COR-L47 (cell line): ENCODE measurements at regions not wholly inside any gene's neighbourhood (a gene's known extent, or its start where the extent isn't known, plus 50 kb on each side); places are given as distances from the start of the nearest gene placed in this dataset.
A peak's percentile ranks its signal among the peaks of the same experiment; 100 is the strongest.

Source experiments
- DNase-seq: peaks from one replicate; lab custom pipeline; 2025; lab: John Stamatoyannopoulos, UW

DNA sequence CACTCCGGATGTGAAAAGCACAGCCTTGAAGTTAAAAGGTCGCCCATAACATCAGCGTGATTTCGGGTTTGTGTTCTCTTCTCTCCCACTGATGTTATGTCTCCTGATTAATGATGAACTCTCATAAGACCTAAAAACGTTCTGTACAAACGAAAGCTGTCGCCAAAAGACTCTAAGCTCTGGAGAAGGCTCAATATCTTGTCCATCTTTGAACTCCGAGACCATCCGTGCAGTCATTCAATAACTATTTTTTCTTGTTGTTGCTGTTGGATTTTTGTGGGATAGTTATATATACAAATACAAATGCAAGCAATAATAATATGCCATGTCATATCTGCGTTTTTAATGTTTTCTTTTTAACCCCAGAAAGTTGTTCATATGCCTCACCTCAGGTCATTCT lies 291.8 kb upstream of the MARCKS start:
- DNase-seq = no peak

DNA sequence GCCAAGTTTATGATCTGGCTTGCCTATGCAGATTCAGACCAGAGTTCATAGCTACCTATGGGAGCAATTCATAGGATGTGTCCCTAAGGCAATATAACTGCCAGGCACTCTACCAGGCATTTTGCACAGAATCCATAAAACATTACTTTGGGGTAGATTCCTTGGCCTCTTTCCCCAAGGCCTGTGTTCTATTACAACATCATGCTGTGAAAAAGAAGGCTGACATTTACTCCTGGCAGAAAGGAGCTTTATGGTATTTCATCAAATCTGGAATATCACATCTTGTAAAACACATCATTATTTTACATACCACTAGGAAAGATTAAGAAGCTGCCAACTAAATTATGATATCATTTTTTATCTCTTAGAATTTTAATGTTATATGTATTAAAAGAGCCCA lies 287.0 kb upstream of the MARCKS start:
- no peak for DNase-seq

- DNase-seq = no peak
Observed at GRCh38 chr6:113570641-113571040, 286.5 kb upstream of the MARCKS start.

- DNase-seq = no peak
Observed at GRCh38 chr6:113574147-113574546, 283.0 kb upstream of the MARCKS start.

GRCh38 chr6:113576310-113576709 lies 280.8 kb upstream of the MARCKS start:
- no peak for DNase-seq

DNA sequence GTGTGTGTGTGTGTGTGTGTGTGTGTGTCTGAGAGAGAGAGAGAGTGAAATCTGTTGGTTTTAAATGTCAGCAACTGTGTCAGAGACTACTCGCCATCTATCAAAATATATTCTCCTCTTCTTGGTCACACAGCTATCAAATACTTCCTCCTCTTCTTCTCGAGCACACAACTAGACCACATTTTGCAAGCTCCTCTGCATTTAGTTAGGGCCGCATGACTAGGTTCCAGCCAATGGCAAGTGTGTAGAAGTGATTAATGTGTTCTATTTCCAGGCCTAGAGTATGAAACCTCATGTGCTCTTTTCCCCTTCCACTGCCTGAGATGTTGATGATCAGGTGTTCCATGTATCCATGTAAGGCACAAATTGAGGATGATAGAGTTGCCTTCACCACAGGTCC lies 278.5 kb upstream of the MARCKS start:
- DNase-seq = no peak

- no peak for DNase-seq
Observed at GRCh38 chr6:113584767-113585166, 272.4 kb upstream of the MARCKS start.

DNA sequence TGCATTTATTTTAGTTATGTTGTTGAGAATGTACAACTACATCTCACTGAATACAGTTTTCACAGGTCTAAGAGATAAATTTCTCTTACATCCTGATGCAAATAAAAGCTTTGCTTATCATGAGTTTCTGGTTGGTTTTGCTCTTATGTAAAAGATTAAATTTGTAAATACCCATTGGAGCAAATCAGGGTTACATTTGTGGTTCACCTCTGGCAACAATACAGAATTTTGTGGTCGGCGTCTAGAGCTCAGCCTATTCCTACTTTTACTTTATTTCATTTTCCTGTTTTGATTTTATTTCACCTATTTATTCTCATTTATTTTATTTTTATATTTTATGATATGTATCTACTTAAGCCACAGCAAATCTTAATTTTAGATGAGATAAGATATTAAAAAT lies 271.9 kb upstream of the MARCKS start:
- DNase-seq = no peak

DNA sequence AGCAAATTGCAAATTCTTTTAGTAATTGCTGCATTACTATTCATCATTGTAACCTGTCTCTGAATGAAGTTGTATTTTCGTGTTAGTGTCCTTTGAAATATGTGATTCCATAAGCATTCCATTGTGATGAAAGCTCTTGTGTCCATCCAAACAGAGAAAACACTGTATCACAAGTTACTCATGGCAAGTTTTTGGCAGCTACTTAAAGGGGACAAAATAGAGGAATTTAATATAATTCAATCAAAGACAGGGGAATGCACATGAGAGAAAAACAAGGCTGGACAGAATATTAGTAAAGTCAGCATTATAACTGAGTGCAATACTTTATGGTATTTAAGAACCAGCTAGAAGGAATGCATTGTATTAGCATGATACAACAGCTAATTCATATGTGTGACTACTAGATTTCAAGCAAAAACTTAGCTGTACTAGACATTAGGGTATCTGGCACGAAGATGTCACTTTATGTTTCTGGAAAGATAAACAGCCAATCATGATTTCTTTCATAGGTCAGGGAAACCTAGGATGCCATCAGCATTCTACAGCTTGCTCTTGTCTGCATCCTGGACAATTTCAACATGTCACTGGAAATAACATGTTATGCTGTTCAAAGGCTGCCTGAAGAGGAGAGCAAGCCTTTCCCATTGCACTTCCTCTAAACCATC lies 270.6 kb upstream of the MARCKS start:
- DNase-seq = no peak

DNA sequence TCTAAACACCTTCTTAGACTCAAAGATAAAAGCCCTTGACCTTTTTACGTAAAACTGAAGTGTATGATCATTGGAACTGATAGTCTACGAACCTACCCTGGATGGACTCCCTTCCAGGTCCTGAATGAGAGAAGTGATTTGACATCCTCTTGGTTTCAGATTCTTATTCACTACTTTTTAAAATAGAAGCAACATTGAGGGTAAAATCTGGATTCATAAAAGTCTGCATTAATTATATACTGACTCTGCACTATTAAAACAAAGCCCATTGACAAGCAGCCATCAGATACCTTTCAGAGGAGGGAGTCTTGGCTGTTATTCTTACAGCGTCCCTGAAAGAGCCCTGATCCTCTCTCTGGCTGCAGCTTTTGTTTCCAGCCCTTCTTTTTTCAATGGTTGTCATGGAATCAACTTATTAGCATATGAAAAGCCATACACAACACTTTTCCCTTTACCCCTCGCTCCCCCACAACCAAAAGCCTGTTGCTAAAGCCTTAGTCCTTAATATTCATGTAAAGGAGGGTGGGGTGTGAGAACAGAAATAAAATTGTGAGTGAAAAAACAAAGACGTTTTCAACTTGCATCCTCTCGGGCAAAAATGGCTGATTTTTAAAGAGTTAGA lies 270.0 kb upstream of the MARCKS start:
- DNase-seq = peak; percentile 6

- DNase-seq = no peak
Observed at GRCh38 chr6:113588646-113589045, 268.5 kb upstream of the MARCKS start.

GRCh38 chr6:113591896-113592827 lies 265.0 kb upstream of the MARCKS start:
- DNase-seq = peak; percentile 22

DNA sequence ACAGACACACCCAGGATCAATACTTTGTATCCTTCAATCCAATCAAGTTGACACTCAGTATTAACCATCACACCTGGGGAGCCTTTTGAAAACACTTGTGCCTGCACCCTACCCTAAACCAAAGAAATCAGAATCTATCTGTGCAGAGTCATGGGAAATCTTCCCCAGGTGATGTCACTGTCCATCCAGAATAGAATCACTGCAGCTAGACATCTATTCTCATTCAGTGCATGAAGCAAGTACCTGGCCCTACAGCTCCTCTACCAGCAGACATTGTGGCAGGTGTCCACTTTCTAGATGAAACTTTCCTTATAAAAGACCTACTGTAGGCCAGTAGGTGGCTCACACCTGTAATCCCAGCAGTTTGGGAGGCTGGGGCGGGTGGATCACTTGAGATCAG lies 262.4 kb upstream of the MARCKS start:
- DNase-seq = no peak

- DNase-seq = no peak
Observed at GRCh38 chr6:113595911-113596376, 261.2 kb upstream of the MARCKS start.

DNA sequence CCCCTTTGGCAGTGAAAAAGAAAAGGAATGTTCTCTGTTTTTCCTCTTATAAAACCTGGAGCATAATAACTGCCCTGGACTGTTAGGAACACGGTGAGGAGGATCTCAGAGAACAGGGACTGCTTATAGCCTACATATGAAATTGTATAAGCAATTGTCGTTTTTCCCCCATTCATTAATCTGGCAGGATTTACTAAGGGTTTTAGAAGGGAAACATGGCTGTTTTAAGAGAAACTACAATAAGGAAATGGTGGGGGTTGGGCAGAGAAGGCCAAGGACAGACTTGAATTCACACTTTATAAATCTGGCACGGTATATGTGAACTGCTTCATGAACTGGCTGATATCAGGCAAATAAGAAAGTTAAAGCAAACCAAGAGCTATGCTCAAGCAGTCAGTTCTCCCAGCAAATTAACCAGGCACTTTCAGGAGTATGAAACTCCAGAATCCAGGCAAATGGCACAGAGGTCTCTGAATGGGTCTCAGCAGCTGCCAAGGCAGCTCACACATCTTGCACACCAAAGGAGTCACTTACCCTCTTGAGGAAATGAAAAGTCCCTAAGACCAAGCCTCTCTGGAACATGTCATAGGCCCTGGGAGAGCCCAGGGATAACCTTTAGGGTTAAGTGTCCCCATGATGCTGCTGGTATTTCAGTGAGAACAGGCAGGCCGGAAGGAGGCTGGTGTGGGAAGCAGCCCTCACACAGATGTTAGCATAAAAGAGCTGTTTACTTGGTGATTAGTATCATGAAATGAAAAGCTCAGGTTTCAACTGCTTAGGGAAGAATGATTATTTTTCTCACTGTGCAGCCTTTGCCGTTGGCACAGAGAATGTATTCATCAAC lies 260.5 kb upstream of the MARCKS start:
- peak; percentile 26 for DNase-seq

GRCh38 chr6:113597231-113597583 lies 259.9 kb upstream of the MARCKS start:
- DNase-seq = no peak

- DNase-seq = no peak
Observed at GRCh38 chr6:113598786-113599185, 258.4 kb upstream of the MARCKS start.

GRCh38 chr6:113599444-113599843 lies 257.7 kb upstream of the MARCKS start:
- no peak for DNase-seq

GRCh38 chr6:113600551-113601339 lies 256.4 kb upstream of the MARCKS start:
- DNase-seq = no peak

DNA sequence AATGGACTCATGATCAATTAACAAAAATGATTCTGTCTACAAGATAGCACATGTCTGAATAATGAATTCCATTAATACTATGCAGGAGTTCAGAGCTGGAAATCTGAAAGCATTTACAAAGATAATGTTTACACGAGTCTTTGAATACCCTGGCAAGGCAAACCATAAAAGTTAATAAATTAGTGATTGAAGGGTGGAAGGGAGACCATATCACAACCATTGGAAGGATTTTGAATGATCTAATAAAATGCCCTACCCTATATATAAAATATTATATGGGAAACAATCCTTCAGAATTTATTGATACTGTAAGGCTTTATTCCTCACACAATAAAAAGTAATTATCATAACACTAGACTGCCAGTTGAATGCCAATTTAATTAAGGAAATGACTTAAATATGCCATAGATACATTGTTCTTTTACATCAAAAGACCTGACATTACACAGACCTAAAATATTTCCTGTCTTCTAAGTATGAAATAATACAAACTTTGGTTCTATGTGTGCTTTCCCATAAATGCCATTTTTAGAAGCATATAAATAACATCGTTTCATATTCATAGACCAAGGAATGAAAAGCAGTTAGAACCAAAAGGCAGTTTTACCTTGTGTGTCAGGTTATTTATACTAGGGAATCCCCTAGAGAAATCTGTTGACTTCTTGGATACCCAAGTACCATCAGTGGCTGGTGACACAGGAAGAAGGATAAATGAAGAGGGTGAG lies 249.2 kb upstream of the MARCKS start:
- no peak for DNase-seq
